GM12875 (cell line): ENCODE measurements at regions not wholly inside any gene's neighbourhood (a gene's known extent, or its start where the extent isn't known, plus 50 kb on each side); places are given as distances from the start of the nearest gene placed in this dataset.

Experiments used
- H3K4me3 ChIP-seq: one replicate; pipeline ENCODE4 v1.5.1; 2011; ENCODE audit warnings: low read depth, low read length, control low read depth
- TF ChIP-seq, protein P1 (sequence below): IDR thresholded peaks from 2 replicates; pipeline ENCODE4 v1.5.1; 2011; ENCODE audit warnings: low read depth, mild to moderate bottlenecking, control low read depth, inconsistent platforms, low read length, moderate library complexity, borderline replicate concordance; ENCODE audit not compliant: insufficient read depth

DNA sequence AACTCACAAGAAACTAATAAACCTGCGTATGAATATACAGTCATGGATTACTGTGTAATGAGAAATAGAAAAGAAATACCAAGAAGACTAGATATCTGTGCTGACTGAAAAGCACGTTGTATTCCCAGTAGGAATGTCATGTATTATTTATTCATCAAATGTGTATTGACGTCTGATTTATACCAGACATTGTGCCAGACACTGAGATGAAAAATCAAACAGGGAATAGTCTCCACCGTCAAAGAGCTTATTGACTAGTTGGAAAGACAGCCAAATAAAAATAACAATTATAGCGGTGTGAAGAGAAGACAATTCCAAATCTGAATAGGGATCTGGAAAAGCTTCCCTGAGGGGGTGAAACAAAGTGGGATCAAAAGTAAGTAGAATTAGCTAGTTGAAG lies 687.6 kb downstream of the C4orf33 start:
- TF ChIP-seq, protein P1, sequence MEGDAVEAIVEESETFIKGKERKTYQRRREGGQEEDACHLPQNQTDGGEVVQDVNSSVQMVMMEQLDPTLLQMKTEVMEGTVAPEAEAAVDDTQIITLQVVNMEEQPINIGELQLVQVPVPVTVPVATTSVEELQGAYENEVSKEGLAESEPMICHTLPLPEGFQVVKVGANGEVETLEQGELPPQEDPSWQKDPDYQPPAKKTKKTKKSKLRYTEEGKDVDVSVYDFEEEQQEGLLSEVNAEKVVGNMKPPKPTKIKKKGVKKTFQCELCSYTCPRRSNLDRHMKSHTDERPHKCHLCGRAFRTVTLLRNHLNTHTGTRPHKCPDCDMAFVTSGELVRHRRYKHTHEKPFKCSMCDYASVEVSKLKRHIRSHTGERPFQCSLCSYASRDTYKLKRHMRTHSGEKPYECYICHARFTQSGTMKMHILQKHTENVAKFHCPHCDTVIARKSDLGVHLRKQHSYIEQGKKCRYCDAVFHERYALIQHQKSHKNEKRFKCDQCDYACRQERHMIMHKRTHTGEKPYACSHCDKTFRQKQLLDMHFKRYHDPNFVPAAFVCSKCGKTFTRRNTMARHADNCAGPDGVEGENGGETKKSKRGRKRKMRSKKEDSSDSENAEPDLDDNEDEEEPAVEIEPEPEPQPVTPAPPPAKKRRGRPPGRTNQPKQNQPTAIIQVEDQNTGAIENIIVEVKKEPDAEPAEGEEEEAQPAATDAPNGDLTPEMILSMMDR = no peak
- no peak overlapping the region for H3K4me3 ChIP-seq

DNA sequence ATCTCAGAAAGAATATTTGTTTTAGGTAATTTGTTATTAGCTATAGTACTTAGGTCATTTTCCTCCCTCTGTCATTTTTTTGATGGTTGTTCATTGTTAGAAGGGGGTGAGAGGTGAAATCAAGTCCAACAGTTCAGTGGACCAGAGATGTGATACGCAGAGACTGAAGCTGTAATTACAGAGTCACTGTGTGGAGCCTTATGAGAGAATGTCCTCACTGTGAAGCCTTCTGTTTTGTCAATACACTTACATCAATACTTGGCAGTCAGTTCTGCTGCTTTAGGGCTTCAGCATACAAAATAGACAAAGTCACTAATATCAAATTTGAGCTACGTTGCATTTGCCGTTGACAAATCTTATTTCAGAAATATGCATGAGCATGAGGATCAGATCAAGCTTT lies 692.5 kb downstream of the C4orf33 start:
- TF ChIP-seq, protein P1 = no peak

GRCh38 chr4:129804461-129804981 lies 708.6 kb downstream of the C4orf33 start:
- TF ChIP-seq, protein P1 = no peak

More for the DNA sequence above, 692.5 kb downstream of the C4orf33 start:
- no peak overlapping the region for H3K4me3 ChIP-seq

DNA sequence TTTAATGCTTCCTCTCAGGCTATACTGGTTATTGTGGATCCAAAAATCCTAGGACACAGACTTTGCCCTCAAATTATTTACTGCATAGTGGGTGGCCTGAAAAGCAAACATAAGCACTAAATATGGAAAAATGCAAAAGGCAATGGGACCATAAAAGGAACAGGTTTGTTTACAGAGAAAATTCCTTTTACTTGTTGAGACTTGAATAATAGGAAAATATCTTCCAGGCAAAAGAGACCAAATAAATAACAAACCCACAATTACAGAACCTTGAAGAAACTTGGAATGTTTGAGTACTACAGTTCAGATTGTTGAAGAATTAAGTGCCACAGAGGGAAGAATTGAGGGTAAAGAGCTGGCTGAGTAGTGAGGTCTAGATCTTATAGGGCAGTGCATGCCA lies 711.0 kb downstream of the C4orf33 start:
- TF ChIP-seq, protein P1 = no peak
- H3K4me3 ChIP-seq = no peak overlapping the region

More at GRCh38 chr4:129804461-129804981, 708.6 kb downstream of the C4orf33 start:
- H3K4me3 ChIP-seq = no peak overlapping the region

- TF ChIP-seq, protein P1 = no peak
- no peak overlapping the region for H3K4me3 ChIP-seq
These were observed 712.3 kb downstream of the C4orf33 start for GRCh38 chr4:129808242-129808641.

DNA sequence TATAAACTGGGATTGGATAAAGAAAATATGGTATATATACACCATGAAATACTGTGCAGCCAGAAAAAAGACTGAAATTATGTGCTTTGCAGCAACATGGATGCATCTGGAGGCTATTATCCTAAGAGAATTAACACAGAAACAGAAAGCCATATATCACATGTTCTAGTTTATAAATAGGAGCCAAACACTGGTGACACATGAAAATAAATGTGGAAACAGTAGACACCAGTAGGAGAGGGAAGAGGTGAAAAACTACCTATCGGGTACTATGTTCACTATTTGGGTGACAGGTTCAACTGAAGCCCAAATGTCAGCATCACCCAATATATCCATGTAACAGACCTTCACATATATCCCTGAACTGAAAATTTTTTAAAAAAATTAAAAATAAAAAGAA lies 725.1 kb downstream of the C4orf33 start:
- TF ChIP-seq, protein P1 = no peak
- no peak overlapping the region for H3K4me3 ChIP-seq

DNA sequence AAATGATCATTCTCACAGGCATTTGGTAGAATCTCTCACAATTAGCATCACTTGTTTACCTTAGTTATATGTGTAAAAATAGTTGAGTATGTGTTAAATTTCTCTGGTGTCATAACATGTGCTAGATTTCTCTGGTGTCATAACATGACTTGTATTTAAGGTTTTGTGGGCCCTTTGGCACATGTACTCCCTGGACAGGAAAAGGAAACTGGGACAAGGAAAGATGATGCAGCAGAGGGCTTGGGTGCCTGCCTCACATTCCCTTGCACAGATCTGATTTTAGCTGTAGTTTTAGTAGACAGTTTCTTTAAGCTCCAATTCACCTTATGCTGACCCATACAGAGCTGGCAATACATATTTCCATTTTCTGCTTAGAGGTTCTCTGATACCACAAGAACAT lies 726.0 kb downstream of the C4orf33 start:
- TF ChIP-seq, protein P1 = no peak
- no peak overlapping the region for H3K4me3 ChIP-seq
